Neural progenitor cell (in vitro differentiated cells): ENCODE measurements at regions not wholly inside any gene's neighbourhood (a gene's known extent, or its start where the extent isn't known, plus 50 kb on each side); places are given as distances from the start of the nearest gene placed in this dataset.

Experiments used
- DNase-seq: peaks from one replicate; pipeline ENCODE4 v3.0.0-alpha.2; 2016; ENCODE audit warnings: low spot score
- H2AFZ ChIP-seq: fragments of 200-600 bp; sonication (generic); replicated peaks from 2 replicates; pipeline ENCODE4 v1.6.1; 2016; ENCODE audit warnings: antibody characterized with exemption
- H3F3A ChIP-seq: fragments of 200-600 bp; sonication (generic); 2 replicates; pipeline ENCODE4 v1.6.1; 2016; ENCODE audit warnings: antibody characterized with exemption, low read depth
- H3K27ac ChIP-seq: fragments of 200-600 bp; sonication (generic); 2 replicates; pipeline ENCODE4 v1.5.1; 2016; ENCODE audit warnings: mild to moderate bottlenecking
- H3K27me3 ChIP-seq: fragments of 200-600 bp; sonication (generic); 2 replicates; pipeline ENCODE4 v1.6.1; 2016; ENCODE audit warnings: mild to moderate bottlenecking, moderate library complexity
- H3K36me3 ChIP-seq: fragments of 200-600 bp; sonication (generic); 2 replicates; pipeline ENCODE4 v1.5.1; 2016
- H3K4me1 ChIP-seq: fragments of 200-600 bp; sonication (generic); 2 replicates; pipeline ENCODE4 v1.6.1; 2016; ENCODE audit warnings: mixed run types
- H3K4me2 ChIP-seq: fragments of 200-600 bp; sonication (generic); 2 replicates; pipeline ENCODE4 v1.6.1; 2016
- H3K4me3 ChIP-seq: fragments of 200-600 bp; sonication (generic); 2 replicates; pipeline ENCODE4 v1.5.1; 2016
- H3K79me2 ChIP-seq: fragments of 200-600 bp; sonication (generic); 2 replicates; pipeline ENCODE4 v1.6.1; 2016; ENCODE audit warnings: low read depth
- H3K9ac ChIP-seq: fragments of 200-600 bp; sonication (generic); 2 replicates; pipeline ENCODE4 v1.6.1; 2016
- H3K9me3 ChIP-seq: fragments of 200-600 bp; sonication (generic); 2 replicates; pipeline ENCODE4 v1.5.1; 2016; ENCODE audit warnings: low read depth
- H4K20me1 ChIP-seq: fragments of 200-600 bp; sonication (generic); 2 replicates; pipeline ENCODE4 v1.6.1; 2016; ENCODE audit warnings: low read depth
- H3K27ac Mint-ChIP-seq: 3 replicates; pipeline ENCODE4 v1.8.0; 2021; ENCODE audit warnings: mixed read lengths
- H3K27me3 Mint-ChIP-seq: 2 replicates; pipeline ENCODE4 v1.8.0; 2022; ENCODE audit warnings: low read depth, mild to moderate bottlenecking, inconsistent platforms, moderate library complexity, mixed read lengths; ENCODE audit not compliant: insufficient read depth
- H3K36me3 Mint-ChIP-seq: 3 replicates; pipeline ENCODE4 v1.8.0; 2021; ENCODE audit warnings: mixed read lengths
- H3K4me1 Mint-ChIP-seq: 3 replicates; pipeline ENCODE4 v1.8.0; 2021; ENCODE audit warnings: mixed read lengths
- H3K4me3 Mint-ChIP-seq: 3 replicates; pipeline ENCODE4 v1.8.0; 2021; ENCODE audit warnings: mild to moderate bottlenecking, moderate library complexity, mixed read lengths
- H3K9me3 Mint-ChIP-seq: 3 replicates; pipeline ENCODE4 v1.8.0; 2020; ENCODE audit warnings: mixed read lengths
- CTCF ChIP-seq: fragments of 200-600 bp; sonication (generic); IDR thresholded peaks from 2 replicates; pipeline ENCODE4 v1.5.1; 2017; ENCODE audit warnings: antibody characterized with exemption, mild to moderate bottlenecking
- EZH2 ChIP-seq: fragments of 200-600 bp; sonication (generic); IDR thresholded peaks from 2 replicates; pipeline ENCODE4 v1.6.1; 2017; ENCODE audit warnings: antibody characterized with exemption, mild to moderate bottlenecking, moderate library complexity
- EZH2phosphoT487 ChIP-seq: fragments of 200-600 bp; sonication (generic); IDR thresholded peaks from 2 replicates; pipeline ENCODE4 v1.6.1; 2017; ENCODE audit warnings: antibody characterized with exemption

- H3K9me3 ChIP-seq, result no peaks in the 10 kb centered on the region
- no peaks in the 10 kb centered on the region for H3K27me3 ChIP-seq
- H2AFZ ChIP-seq, result no peak overlapping the region
- H3K4me3 ChIP-seq, result no peak overlapping the region
- H3K4me3 Mint-ChIP-seq, result no peak overlapping the region
- H3K36me3 ChIP-seq, result no peaks in the 10 kb centered on the region
- H3K9me3 Mint-ChIP-seq, result peaks cover 5% of the 10 kb centered on the region
- no peak overlapping the region for H3K4me2 ChIP-seq
- H3K27ac Mint-ChIP-seq, result no peak overlapping the region
- H3K27me3 Mint-ChIP-seq, result no peaks in the 10 kb centered on the region
- no peak overlapping the region for H3K27ac ChIP-seq
- no peaks in the 10 kb centered on the region for H4K20me1 ChIP-seq
- H3K36me3 Mint-ChIP-seq, result peaks cover 2% of the 10 kb centered on the region
- no peaks in the 10 kb centered on the region for H3F3A ChIP-seq
- DNase-seq, result no peak
- peaks cover 49% of the 10 kb centered on the region for H3K4me1 Mint-ChIP-seq
- H3K9ac ChIP-seq, result no peak overlapping the region
- TF ChIP-seq EZH2phosphoT487, result no peak
- TF ChIP-seq EZH2, result no peak
- TF ChIP-seq CTCF, result no peak
- H3K79me2 ChIP-seq, result no peaks in the 10 kb centered on the region
- H3K4me1 ChIP-seq, result peaks cover 14% of the 10 kb centered on the region
These were observed 734.7 kb upstream of the NR2F2 start for GRCh38 chr15:95595759-95596158.

GRCh38 chr15:95596496-95596895, 734.0 kb upstream of the NR2F2 start:
- no peak for TF ChIP-seq CTCF
- TF ChIP-seq EZH2, result no peak
- no peak for TF ChIP-seq EZH2phosphoT487
- H3K4me1 Mint-ChIP-seq, result peaks cover 49% of the 10 kb centered on the region

GRCh38 chr15:95598251-95598855, 732.1 kb upstream of the NR2F2 start:
- no peak overlapping the region for H3K27ac ChIP-seq
- Mint-ChIP-seq H3K27ac (peak overlapping the region; percentile 39), H3K36me3 (peaks cover 2% of the 10 kb centered on the region), H3K9me3 (peaks cover 11% of the 10 kb centered on the region), H3K4me3 (no peak overlapping the region), H3K27me3 (peaks cover 2% of the 10 kb centered on the region), H3K4me1 (peaks cover 47% of the 10 kb centered on the region)
- no peak overlapping the region for H3K4me2 ChIP-seq
- H3K27me3 ChIP-seq, result no peaks in the 10 kb centered on the region
- H3K79me2 ChIP-seq, result no peaks in the 10 kb centered on the region
- DNase-seq, result no peak
- H3K36me3 ChIP-seq, result no peaks in the 10 kb centered on the region
- peaks cover 14% of the 10 kb centered on the region for H3K4me1 ChIP-seq
- H4K20me1 ChIP-seq, result no peaks in the 10 kb centered on the region
- no peaks in the 10 kb centered on the region for H3F3A ChIP-seq
- H2AFZ ChIP-seq, result no peak overlapping the region
- TF ChIP-seq EZH2phosphoT487 (no peak), EZH2 (no peak), CTCF (no peak)
- H3K9ac ChIP-seq, result no peak overlapping the region
- no peaks in the 10 kb centered on the region for H3K9me3 ChIP-seq
- no peak overlapping the region for H3K4me3 ChIP-seq

More at GRCh38 chr15:95596496-95596895, 734.0 kb upstream of the NR2F2 start:
- peak; percentile 61 for DNase-seq
- Histone ChIP-seq H2AFZ (no peak overlapping the region), H3K27ac (no peak overlapping the region), H3F3A (no peaks in the 10 kb centered on the region), H3K79me2 (no peaks in the 10 kb centered on the region), H3K4me3 (no peak overlapping the region), H3K9ac (no peak overlapping the region), H3K4me2 (no peak overlapping the region), H3K9me3 (no peaks in the 10 kb centered on the region), H3K4me1 (peaks cover 14% of the 10 kb centered on the region), H3K36me3 (no peaks in the 10 kb centered on the region), H4K20me1 (no peaks in the 10 kb centered on the region), H3K27me3 (no peaks in the 10 kb centered on the region)
- H3K27me3 Mint-ChIP-seq, result no peaks in the 10 kb centered on the region
- peaks cover 2% of the 10 kb centered on the region for H3K36me3 Mint-ChIP-seq
- H3K9me3 Mint-ChIP-seq, result peaks cover 5% of the 10 kb centered on the region
- no peak overlapping the region for H3K4me3 Mint-ChIP-seq
- no peak overlapping the region for H3K27ac Mint-ChIP-seq
